Endothelial cell of umbilical vein (primary cell): ENCODE measurements at regions not wholly inside any gene's neighbourhood (a gene's known extent, or its start where the extent isn't known, plus 50 kb on each side); places are given as distances from the start of the nearest gene placed in this dataset.

Source experiments
- BruUV-seq: library from RNA; stranded (reverse); fragments of 400-500 nt; replicated peaks from 2 replicates; lab custom pipeline; 2021; lab: Mats Ljungman, UMichigan
- CTCF ChIA-PET: fragments of 300-600, 350-600 bp; sonication (Branson Sonifier 250); formaldehyde crosslinking; loops from one replicate; lab custom pipeline; 2021; ENCODE audit warnings: antibody characterized with exemption, inconsistent platforms; lab: Charles Lee
- POLR2A ChIA-PET: fragments of 300-600, 350-600 bp; sonication (Branson Sonifier 250); formaldehyde crosslinking; loops from one replicate; lab custom pipeline; 2021; ENCODE audit warnings: antibody characterized with exemption, inconsistent platforms; lab: Charles Lee
- DNase-seq: peaks from one replicate; pipeline ENCODE4 v3.0.0-alpha.2; 2011; ENCODE audit warnings: low read depth, low spot score
- FAIRE-seq: peaks from 2 replicates; lab custom pipeline; 2011; peaks lifted over from hg19 to GRCh38; lab: Jason Lieb, UNC
- H2AFZ ChIP-seq: 2 replicates; pipeline ENCODE4 v1.6.0; 2012; ENCODE audit warnings: low read depth, low read length, control low read depth, inconsistent platforms
- H3K27ac ChIP-seq: 2 replicates; pipeline ENCODE4 v1.5.1; 2011; ENCODE audit warnings: low read depth, mild to moderate bottlenecking, control low read depth, low read length, moderate library complexity; ENCODE audit not compliant: insufficient read depth
- H3K27me3 ChIP-seq, 2 experiments: 2 replicates each; pipeline versions ENCODE4 v1.6.0 to v1.6.1; 2011; ENCODE audit warnings: low read length in 2 of 2, mixed read lengths in 1 of 2; ENCODE audit not compliant: control insufficient read depth in 2 of 2, insufficient read depth in 2 of 2
- H3K36me3 ChIP-seq, 2 experiments: 2 replicates in 1 of 2; 3 replicates in 1 of 2; pipeline ENCODE4 v1.5.1; 2011; ENCODE audit warnings: low read length in 2 of 2, mild to moderate bottlenecking in 1 of 2, moderate library complexity in 1 of 2; ENCODE audit not compliant: control insufficient read depth in 2 of 2, insufficient read depth in 2 of 2; ENCODE audit errors: extremely low read depth in 1 of 2
- H3K4me1 ChIP-seq: 3 replicates; pipeline ENCODE4 v1.5.1; 2011; ENCODE audit warnings: mild to moderate bottlenecking, low read length; ENCODE audit not compliant: control insufficient read depth, insufficient read depth; ENCODE audit errors: extremely low read depth
- H3K4me2 ChIP-seq: 2 replicates; pipeline ENCODE4 v1.6.1; 2011; ENCODE audit warnings: low read length, control low read depth, mixed read lengths; ENCODE audit not compliant: insufficient read depth
- H3K4me3 ChIP-seq, 3 experiments: fragments of 200-600 bp in 1 of 3; sonication (generic), shearing (Covaris generic) in 1 of 3; replicated peaks in 1 of 3; 2 replicates each; pipeline ENCODE4 v1.5.1; 2011 to 2016; ENCODE audit warnings: control low read depth in 3 of 3, low read length in 3 of 3, mild to moderate bottlenecking in 2 of 3, inconsistent platforms in 1 of 3, low read depth in 1 of 3, moderate library complexity in 1 of 3; ENCODE audit not compliant: insufficient read depth in 1 of 3
- H3K79me2 ChIP-seq: 2 replicates; pipeline ENCODE4 v1.6.0; 2012; ENCODE audit warnings: low read length, inconsistent platforms; ENCODE audit not compliant: control insufficient read depth, insufficient read depth
- H3K9ac ChIP-seq: replicated peaks from 2 replicates; pipeline ENCODE3; 2011; ENCODE audit warnings: low read length, control low read depth; ENCODE audit not compliant: insufficient read depth; ENCODE audit errors: extremely low read depth
- H3K9me1 ChIP-seq: replicated peaks from 3 replicates; pipeline ENCODE4 v1.6.0; 2011; ENCODE audit warnings: mild to moderate bottlenecking, low read length; ENCODE audit not compliant: control insufficient read depth, insufficient read depth; ENCODE audit errors: extremely low read depth
- H3K9me3 ChIP-seq: replicated peaks from 2 replicates; pipeline ENCODE4 v1.5.1; 2012; ENCODE audit warnings: low read length, inconsistent platforms; ENCODE audit not compliant: control insufficient read depth, insufficient read depth
- H4K20me1 ChIP-seq: replicated peaks from 2 replicates; pipeline ENCODE3; 2011; ENCODE audit warnings: mild to moderate bottlenecking, low read length; ENCODE audit not compliant: control insufficient read depth, insufficient read depth; ENCODE audit errors: extremely low read depth
- CTCF ChIP-seq, 2 donors: IDR thresholded peaks; 1 replicate in 1 of 2; 2 replicates in 1 of 2; pipeline ENCODE4 v1.5.1; 2011; ENCODE audit warnings: low read length in 2 of 2, mild to moderate bottlenecking in 2 of 2, moderate library complexity in 2 of 2, control low read depth in 1 of 2, inconsistent platforms in 1 of 2, low read depth in 1 of 2; ENCODE audit not compliant: insufficient read depth in 1 of 2; ENCODE audit errors: extremely low read depth in 1 of 2
- EZH2 ChIP-seq: IDR thresholded peaks from 2 replicates; pipeline ENCODE4 v1.6.1; 2012; ENCODE audit warnings: borderline replicate concordance, low read depth, mild to moderate bottlenecking, moderate library complexity, low read length, inconsistent platforms; ENCODE audit not compliant: severe bottlenecking
- FOS ChIP-seq: IDR thresholded peaks from 2 replicates; pipeline ENCODE4 v1.6.1; 2011; ENCODE audit warnings: mild to moderate bottlenecking, low read length, moderate library complexity, borderline replicate concordance; ENCODE audit not compliant: insufficient read depth
- GATA2 ChIP-seq: IDR thresholded peaks from 2 replicates; pipeline ENCODE4 v1.7.0; 2011; ENCODE audit warnings: low read depth, mild to moderate bottlenecking, moderate library complexity, mixed read lengths, low read length; ENCODE audit not compliant: insufficient read length, insufficient read depth
- JUN ChIP-seq: IDR thresholded peaks from 2 replicates; pipeline ENCODE4 v1.6.1; 2011; ENCODE audit warnings: borderline replicate concordance, low read depth; ENCODE audit not compliant: insufficient read length, insufficient read depth
- MAX ChIP-seq: IDR thresholded peaks from 2 replicates; pipeline ENCODE4 v1.6.1; 2011; ENCODE audit not compliant: insufficient read depth, insufficient read length
- MYC ChIP-seq: IDR thresholded peaks from one replicate; pipeline ENCODE4 v1.6.1; 2011; ENCODE audit warnings: mild to moderate bottlenecking, low read depth, low read length
- POLR2A ChIP-seq: IDR thresholded peaks from 2 replicates; pipeline ENCODE4 v1.6.1; 2012; ENCODE audit warnings: low read depth, mild to moderate bottlenecking, control low read depth, low read length
- POLR2AphosphoS5 ChIP-seq: IDR thresholded peaks from 2 replicates; pipeline ENCODE4 v1.6.1; 2012; ENCODE audit warnings: low read depth, mild to moderate bottlenecking, control low read depth, low read length, moderate library complexity; ENCODE audit not compliant: insufficient read depth
- dilution Hi-C: fragments of 300-500 bp; cut with MboI; formaldehyde crosslinking; loops from one replicate; pipeline ENCODE4 v1.15.0; 2019; ENCODE audit warnings: low sequenced_read_pairs; ENCODE audit not compliant: extremely low pct_ligation_motif_present
- intact Hi-C: fragments of 100-400 bp; cut with micrococcal nuclease; formaldehyde crosslinking; loops from one replicate; pipeline ENCODE4 v1.10.0; 2022

- no peak overlapping the region for H3K9ac ChIP-seq
- ChIA-PET POLR2A (no interaction called here), CTCF (interaction anchor here (1.0 to 2.0 kb wide), 4 partner anchors 9 to 1315 kb away, joined by 3 to 5 read pairs (median 4); no protein-coding TSS in a partner anchor)
- no peak overlapping the region for H3K4me2 ChIP-seq
- FAIRE-seq (no peak), DNase-seq (no peak)
- no peaks in the 10 kb centered on the region for H3K9me1 ChIP-seq
- dilution Hi-C loops: no loop called here
- no peaks in the 10 kb centered on the region for H3K4me1 ChIP-seq
- H3K36me3 ChIP-seq: no peaks in the 10 kb centered on the region
- no peak overlapping the region for H3K27ac ChIP-seq
- H3K27me3 ChIP-seq: no peaks in the 10 kb centered on the region
- no peak overlapping the region for H3K4me3 ChIP-seq
- H3K79me2 ChIP-seq: no peaks in the 10 kb centered on the region
- no TSS peak for BruUV-seq
- no peaks in the 10 kb centered on the region for H4K20me1 ChIP-seq
- TF ChIP-seq CTCF (IDR thresholded peaks at IDR 0.05; ENCODE audit: extremely low read depth in 1 of 2, insufficient read depth in 1 of 2, low read depth in 1 of 2, low read length in 2 of 2) (peak in 1 of 2 donors; percentile 2), MYC (no peak)
- H3K9me3 ChIP-seq: no peaks in the 10 kb centered on the region
- no peak overlapping the region for H2AFZ ChIP-seq
- intact Hi-C loops: no loop called here
Measured at GRCh38 chr11:104547996-104548661, 350.1 kb downstream of the CASP12 start.

- H3K9ac ChIP-seq: no peak overlapping the region
- no peak overlapping the region for H3K4me3 ChIP-seq
Measured at GRCh38 chr11:104546501-104546900, 351.8 kb downstream of the CASP12 start.

More at GRCh38 chr11:104546501-104546900, 351.8 kb downstream of the CASP12 start:
- Histone ChIP-seq H2AFZ (no peak overlapping the region), H3K79me2 (no peaks in the 10 kb centered on the region), H3K4me1 (no peaks in the 10 kb centered on the region), H3K9me3 (no peaks in the 10 kb centered on the region), H3K36me3 (no peaks in the 10 kb centered on the region), H3K4me2 (no peak overlapping the region), H3K9me1 (no peaks in the 10 kb centered on the region), H3K27ac (no peak overlapping the region), H4K20me1 (no peaks in the 10 kb centered on the region), H3K27me3 (no peaks in the 10 kb centered on the region)
- ChIA-PET CTCF (no interaction called here), POLR2A (no interaction called here)
- no peak for FAIRE-seq
- TF ChIP-seq EZH2 (no peak), POLR2A (no peak), POLR2AphosphoS5 (no peak), FOS (no peak), MAX (no peak), MYC (no peak), JUN (no peak), GATA2 (no peak), CTCF (IDR thresholded peaks at IDR 0.05; ENCODE audit: extremely low read depth in 1 of 2, insufficient read depth in 1 of 2, low read depth in 1 of 2, low read length in 2 of 2) (no peak)
- DNase-seq: no peak
- intact Hi-C loops (no loop called here), dilution Hi-C loops (no loop called here)
- BruUV-seq: no TSS peak
